ENCODE measurements at regions not wholly inside any gene's neighbourhood (a gene's known extent, or its start where the extent isn't known, plus 50 kb on each side); places are given as distances from the start of the nearest gene placed in this dataset.

- no peak for DNase-seq
Observed at GRCh38 chr4:115729739-115730266, 616.4 kb upstream of the NDST4 start.

DNA sequence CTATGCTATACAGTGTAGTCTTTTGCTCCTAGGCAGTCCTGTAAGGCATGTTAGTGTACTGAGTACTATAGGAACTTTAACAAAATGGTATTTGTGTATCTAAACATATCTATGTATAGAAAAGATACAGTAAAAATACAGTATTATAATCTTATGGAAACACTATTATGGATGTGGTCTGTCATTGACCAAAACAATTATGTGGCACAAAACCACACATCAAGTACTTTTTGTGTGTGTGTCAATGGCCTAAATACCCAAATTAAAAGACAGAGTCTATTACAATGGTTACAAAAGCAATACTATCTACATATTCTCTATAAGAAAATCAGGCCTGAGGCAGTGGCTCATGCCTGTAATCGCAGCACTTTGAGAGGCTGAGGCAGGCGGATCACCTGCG, 610.2 kb upstream of the NDST4 start:
- no peak for DNase-seq

- no peak for DNase-seq
Observed at GRCh38 chr4:115720611-115721010, 607.2 kb upstream of the NDST4 start.

DNA sequence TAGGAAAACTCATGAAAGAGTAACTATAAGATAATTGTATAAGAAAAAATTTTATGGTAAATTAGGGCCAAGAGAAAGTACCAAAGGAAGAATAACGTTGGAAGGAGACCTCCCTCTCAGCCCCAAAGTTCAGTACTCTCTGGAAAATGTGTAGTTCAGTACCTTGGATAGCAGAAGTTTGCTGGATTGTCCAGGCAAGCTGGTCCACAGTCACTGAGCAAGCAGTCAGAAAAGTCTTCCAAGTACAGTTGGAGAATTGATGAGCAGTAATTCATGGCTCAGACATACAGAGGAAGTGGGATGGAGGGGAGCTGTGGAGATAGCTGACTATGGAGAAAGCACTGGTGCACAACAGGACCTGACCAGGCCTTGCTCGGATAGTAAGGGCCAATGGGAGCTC, 598.2 kb upstream of the NDST4 start:
- no peak for DNase-seq

DNA sequence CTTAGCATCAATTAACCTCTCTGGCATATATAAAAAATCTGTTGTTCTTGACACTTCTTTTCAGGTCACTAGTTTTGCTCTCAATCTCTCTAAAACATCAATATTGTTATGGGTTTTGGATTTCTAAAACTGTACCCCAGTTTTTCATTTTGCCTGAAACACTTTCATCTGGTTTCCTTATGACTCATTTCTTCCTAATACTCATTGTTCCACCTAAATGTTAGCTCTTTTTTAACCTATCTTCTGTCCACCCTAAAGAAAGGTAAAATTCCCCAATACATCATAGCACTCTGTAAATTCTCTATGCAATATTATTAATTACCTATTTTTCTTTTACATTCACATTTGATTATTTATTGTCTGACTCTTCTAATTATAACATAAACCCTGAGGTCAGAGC, 575.5 kb upstream of the NDST4 start:
- DNase-seq = no peak

DNA sequence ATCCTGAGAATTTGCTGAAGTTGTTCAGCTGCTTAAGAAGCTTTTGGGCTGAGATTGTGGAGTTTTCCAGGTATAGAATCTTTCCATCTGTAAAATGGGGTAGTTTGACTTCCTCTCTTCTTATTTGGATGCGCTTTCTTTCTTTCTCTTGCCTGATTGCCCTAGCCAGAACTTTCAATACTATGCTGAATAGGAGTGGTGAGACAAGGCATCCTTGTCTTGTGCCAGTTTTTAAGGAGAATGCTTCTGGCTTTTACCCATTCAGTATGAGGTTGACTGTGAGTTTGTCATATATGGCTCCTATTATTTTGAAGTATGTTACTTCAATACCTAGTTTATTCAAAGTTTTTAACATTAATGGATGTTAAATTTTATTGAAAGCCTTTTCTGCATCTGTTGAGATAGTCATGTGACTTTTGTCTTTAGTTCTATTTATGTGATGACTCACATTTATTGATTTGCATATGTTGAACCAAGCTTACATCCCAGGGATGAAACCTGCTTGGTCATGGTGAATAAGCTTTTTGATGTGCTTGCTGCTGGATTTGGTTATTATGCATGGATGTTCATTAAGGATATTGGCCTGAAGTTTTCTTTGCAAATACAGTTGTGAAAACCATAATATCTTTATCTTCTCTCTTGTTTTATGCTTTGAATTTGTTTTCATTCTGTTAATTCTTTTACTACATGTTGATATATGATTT, 573.8 kb upstream of the NDST4 start:
- DNase-seq = no peak

GRCh38 chr4:115678425-115678941, 565.1 kb upstream of the NDST4 start:
- DNase-seq = no peak

DNA sequence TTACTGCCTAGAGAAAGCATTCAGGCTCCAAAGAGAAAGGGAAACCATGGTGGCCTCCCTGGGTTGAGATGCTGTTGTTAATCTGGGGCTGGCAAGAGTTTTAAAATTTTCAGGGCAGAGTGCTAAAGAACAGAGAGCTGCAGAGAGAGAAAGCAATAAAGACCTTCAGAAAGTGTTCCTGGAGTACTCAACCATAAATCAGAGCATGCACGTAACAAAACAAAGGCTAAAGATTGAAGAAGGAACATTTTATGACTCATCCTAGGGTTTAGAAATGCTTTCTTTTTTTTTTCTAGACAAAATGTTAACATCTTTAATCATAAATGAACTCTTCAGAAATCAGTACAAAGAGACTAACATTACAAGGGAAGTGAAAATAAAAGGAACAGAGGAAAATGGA, 562.3 kb upstream of the NDST4 start:
- DNase-seq = no peak

DNA sequence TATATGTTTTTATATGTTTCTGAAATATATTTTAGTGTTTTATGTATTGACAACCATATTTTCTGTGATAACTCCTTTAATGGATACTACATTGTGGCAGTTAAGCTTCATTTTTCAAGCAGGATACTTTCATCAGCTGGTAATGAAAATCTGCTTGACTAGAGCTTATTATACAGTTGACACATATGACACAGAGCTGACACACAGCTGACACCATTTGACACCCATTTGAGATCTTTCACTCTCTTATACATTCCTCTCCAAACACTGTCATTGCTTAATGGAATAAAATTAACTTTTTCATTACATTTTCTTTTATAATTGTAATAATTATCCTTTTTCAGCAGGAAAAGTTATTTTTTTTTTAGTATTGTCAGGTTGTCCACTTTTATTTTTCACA, 561.1 kb upstream of the NDST4 start:
- DNase-seq = no peak

DNA sequence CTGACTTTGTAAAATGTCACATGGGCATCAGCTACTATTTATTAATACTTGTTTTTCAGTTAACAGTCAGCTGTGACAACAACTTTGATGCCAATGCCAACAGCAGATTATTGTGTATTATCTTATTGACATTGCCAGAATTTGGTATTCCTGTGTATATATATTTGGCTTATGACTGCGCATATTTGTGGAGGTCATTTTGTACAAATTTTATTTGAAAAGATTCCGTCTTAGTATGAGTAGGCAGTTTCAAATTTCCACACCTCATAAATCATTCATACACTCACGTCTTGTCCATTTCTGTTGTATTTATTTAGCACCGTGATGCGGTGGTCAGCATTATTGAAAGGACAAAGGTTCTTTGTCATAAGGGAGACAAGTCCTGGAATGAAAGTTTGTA, 558.2 kb upstream of the NDST4 start:
- DNase-seq = no peak

- no peak for DNase-seq
Observed at GRCh38 chr4:115670930-115671329, 557.5 kb upstream of the NDST4 start.

DNA sequence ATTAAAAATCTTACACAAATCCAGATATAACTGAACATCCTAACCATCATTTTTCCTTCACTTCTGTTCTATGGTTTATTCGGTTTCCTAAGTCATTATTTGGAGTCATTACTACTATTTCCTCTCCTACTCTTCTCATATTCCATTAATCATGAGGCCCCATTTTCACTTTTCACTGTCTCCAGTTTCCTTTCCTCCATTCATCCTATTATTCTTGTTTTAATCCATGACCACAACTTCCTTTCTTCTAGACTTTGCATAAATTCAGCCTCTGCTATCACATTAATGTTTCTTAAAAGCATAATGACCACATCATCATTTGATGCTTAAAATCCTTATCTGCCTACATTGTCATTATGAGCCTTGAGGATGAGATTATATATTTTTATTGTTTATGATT, 555.0 kb upstream of the NDST4 start:
- no peak for DNase-seq

DNA sequence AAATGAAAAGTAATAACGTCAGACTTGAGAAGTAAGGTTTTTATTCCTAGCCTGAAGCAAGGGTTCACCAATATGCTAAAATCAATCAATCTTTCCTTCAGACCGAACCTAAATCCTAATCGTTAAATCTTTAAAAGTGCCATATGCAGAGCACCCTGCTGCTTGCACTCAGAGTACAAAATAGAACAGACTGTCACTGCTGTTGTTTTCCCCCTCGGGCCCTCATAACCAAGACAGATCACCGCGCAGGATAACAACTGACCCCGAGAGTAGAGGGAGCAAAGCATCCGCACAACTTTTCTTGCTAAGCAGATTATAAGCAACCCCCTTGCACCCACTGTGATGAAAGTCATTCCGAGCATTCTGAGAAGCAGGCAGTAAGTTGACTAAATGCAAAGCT, 550.9 kb upstream of the NDST4 start:
- no peak for DNase-seq

- no peak for DNase-seq
Observed at GRCh38 chr4:115660465-115660864, 547.0 kb upstream of the NDST4 start.

GRCh38 chr4:115657991-115658650, 544.7 kb upstream of the NDST4 start:
- no peak for DNase-seq

DNA sequence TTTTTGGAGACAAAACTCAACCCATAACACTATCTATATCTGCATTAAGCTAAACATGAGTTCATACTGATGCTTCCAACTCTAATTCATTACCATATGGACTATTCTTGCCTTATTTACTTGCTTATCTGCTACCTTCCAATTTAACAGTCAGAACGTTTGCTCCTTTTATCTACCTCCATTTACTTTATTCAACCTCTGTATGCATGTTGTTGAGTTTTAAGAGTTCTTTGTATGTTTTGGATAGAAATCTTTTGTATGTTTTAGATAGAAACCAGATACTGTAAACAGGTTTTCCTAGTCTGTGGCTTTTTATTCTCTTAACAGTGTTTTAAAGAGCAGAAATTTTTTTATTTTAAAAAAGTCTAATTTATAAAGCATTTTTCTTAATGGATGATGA, 542.2 kb upstream of the NDST4 start:
- DNase-seq = no peak

DNA sequence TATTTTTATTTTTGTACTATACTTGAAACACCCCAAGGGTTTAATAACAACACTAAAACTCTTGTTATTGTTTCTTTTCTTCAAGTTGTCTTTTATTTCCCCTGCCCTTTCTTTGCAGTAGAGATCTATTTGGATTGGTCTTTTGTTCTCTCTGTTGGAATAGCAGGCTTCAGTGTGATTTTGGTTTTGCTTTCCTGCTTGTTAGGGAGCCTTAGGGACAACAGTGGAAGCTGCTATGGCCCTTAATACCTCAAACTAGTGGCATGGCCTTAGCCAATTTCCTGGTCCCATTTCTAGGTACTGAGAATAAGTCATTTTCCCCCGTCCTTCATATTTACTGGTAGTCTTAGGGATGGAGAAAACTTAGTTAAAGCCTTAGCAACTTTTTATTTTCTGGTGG, 535.4 kb upstream of the NDST4 start:
- DNase-seq = no peak

- no peak for DNase-seq
Observed at GRCh38 chr4:115629270-115629669, 515.9 kb upstream of the NDST4 start.

DNA sequence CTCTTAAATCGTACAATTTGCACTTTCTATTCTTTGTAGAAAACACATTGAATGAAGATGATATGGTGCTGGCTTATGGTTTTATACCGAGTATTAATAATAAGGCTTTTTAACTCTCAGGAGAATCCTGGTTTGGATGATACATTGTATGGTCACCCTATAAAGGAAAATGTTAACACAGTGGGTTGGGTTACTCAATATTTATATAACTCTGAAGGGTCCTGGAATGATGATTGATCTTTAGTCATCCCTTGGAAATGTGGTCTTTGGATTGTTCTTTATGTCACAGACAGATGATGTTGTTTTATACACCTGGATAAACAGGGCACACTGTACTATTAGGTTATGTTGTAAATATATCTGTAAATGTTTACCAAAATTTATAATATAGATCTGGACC, 496.2 kb upstream of the NDST4 start:
- DNase-seq = no peak

GRCh38 chr4:115607311-115607710, 493.9 kb upstream of the NDST4 start:
- DNase-seq = no peak

- DNase-seq = no peak
Observed at GRCh38 chr4:115596265-115597001, 483.0 kb upstream of the NDST4 start.

GRCh38 chr4:115580901-115581300, 467.5 kb upstream of the NDST4 start:
- no peak for DNase-seq

DNA sequence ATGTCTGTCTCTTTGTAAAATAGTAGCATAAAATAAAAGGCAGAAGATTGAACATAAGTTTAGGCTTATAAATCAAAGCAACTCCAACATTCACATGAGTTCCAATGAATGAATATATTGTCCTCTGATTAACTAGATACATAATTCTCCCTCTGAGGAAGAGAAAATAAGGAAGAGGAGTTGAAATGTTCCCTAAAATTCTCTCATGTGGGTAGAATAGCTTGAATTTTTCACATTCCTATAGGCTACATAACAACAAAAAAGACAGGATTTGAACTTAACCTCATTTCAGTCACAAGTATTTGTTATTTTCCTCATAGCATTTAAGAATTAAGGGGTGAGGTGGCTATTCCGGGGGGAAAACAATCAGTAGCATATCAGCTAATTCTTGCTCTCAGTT, 462.4 kb upstream of the NDST4 start:
- no peak for DNase-seq

DNA sequence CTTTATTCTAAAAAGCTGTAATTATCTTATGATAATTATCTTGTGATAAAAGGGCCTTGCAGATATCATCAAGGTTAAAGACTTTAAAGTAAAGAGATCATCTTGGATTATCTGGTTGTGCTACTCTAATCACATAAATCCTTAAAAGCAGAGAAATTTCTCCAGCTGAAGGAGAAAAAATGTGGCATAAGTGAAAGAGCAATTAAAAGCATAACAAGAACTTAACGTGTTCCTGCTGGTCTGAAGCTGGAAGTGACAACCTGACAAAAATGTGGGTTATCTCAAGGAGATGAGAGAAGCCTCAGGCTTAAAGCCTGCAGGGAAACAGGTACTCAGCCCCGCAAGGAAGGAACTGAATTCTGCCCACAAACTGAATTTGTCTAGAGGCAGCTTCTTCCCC, 449.1 kb upstream of the NDST4 start:
- DNase-seq = no peak
